ENCODE measurements at regions not wholly inside any gene's neighbourhood (a gene's known extent, or its start where the extent isn't known, plus 50 kb on each side); places are given as distances from the start of the nearest gene placed in this dataset.

DNA sequence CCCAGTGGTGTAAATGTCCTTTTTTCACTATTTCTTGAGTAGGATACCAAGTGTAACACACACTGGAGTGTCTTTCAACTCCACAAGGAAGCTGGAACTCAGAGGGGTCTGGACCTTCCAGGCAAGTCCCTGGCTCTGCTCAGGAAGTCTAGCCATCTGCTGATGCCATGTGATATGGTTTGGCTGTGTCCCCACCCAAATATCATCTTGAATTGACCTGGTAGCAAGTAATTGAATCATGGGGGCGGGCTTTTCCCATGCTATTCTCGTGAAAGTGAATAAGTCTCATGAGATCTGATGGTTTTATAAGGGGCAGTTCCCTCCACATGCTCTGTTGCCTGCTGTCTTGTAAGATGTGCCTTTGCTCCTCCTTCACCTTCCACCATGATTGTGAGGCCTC, 99.4 kb upstream of the CDC42EP3 start:
- no peak for TF ChIP-seq EZH2 (IDR thresholded peaks at IDR 0.05; ENCODE audit: borderline replicate concordance, low read depth, low read length, poor library complexity, severe bottlenecking)
- TF ChIP-seq, protein P1, sequence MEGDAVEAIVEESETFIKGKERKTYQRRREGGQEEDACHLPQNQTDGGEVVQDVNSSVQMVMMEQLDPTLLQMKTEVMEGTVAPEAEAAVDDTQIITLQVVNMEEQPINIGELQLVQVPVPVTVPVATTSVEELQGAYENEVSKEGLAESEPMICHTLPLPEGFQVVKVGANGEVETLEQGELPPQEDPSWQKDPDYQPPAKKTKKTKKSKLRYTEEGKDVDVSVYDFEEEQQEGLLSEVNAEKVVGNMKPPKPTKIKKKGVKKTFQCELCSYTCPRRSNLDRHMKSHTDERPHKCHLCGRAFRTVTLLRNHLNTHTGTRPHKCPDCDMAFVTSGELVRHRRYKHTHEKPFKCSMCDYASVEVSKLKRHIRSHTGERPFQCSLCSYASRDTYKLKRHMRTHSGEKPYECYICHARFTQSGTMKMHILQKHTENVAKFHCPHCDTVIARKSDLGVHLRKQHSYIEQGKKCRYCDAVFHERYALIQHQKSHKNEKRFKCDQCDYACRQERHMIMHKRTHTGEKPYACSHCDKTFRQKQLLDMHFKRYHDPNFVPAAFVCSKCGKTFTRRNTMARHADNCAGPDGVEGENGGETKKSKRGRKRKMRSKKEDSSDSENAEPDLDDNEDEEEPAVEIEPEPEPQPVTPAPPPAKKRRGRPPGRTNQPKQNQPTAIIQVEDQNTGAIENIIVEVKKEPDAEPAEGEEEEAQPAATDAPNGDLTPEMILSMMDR (conservative IDR thresholded peaks at IDR 0.05; ENCODE audit: low read depth, low read length), result no peak

All from A673 (cell line).